H1 (cell line): ENCODE measurements at regions not wholly inside any gene's neighbourhood (a gene's known extent, or its start where the extent isn't known, plus 50 kb on each side); places are given as distances from the start of the nearest gene placed in this dataset.

Experiments used
- CTCF ChIA-PET: fragments of 300-600 bp; sonication (Branson Sonifier 250); formaldehyde crosslinking; loops from one replicate; lab custom pipeline; 2021; ENCODE audit not compliant: partially characterized antibody; lab: Charles Lee
- POLR2A ChIA-PET: fragments of 300-600 bp; sonication (Branson Sonifier 250); formaldehyde crosslinking; loops from one replicate; lab custom pipeline; 2021; ENCODE audit warnings: inconsistent platforms; ENCODE audit not compliant: partially characterized antibody; lab: Charles Lee
- DNase-seq, 2 experiments: peaks; one replicate each; pipeline versions ENCODE4 v3.0.0 to v3.0.0-alpha.2; 2010 to 2022; ENCODE audit warnings: low spot score in 2 of 2, low read depth in 1 of 2, mixed read lengths in 1 of 2
- FAIRE-seq: peaks from 2 replicates; lab custom pipeline; 2011; peaks lifted over from hg19 to GRCh38; lab: Jason Lieb, UNC
- H2AFZ ChIP-seq: 2 replicates; pipeline ENCODE4 v1.8.1; 2012; ENCODE audit warnings: low read length, inconsistent platforms
- H2AK5ac ChIP-seq: 2 replicates; pipeline ENCODE4 v1.6.1; 2013; ENCODE audit warnings: low read depth, low read length
- H2BK120ac ChIP-seq: replicated peaks from 2 replicates; pipeline ENCODE3; 2013; ENCODE audit warnings: low read depth, low read length, inconsistent platforms
- H2BK12ac ChIP-seq: 2 replicates; pipeline ENCODE4 v1.6.1; 2013; ENCODE audit warnings: low read depth, low read length
- H2BK15ac ChIP-seq: 2 replicates; pipeline ENCODE4 v1.6.1; 2013; ENCODE audit warnings: low read length
- H2BK20ac ChIP-seq: 2 replicates; pipeline ENCODE4 v1.6.1; 2013; ENCODE audit warnings: low read length
- H2BK5ac ChIP-seq: 2 replicates; pipeline ENCODE4 v1.6.1; 2013; ENCODE audit warnings: low read depth, low read length
- H3K14ac ChIP-seq: 2 replicates; pipeline ENCODE4 v1.6.1; 2013; ENCODE audit warnings: inconsistent platforms; ENCODE audit not compliant: insufficient read length
- H3K18ac ChIP-seq: 2 replicates; pipeline ENCODE4 v1.6.1; 2013; ENCODE audit warnings: low read length; ENCODE audit errors: extremely low read depth
- H3K23ac ChIP-seq: 2 replicates; pipeline ENCODE4 v1.6.1; 2013; ENCODE audit warnings: inconsistent platforms; ENCODE audit not compliant: insufficient read length
- H3K23me2 ChIP-seq: 2 replicates; pipeline ENCODE4 v1.6.1; 2013; ENCODE audit warnings: low read depth, low read length
- H3K27ac ChIP-seq: 2 replicates; pipeline ENCODE4 v1.6.1; 2011; ENCODE audit warnings: low read depth, low read length, inconsistent platforms
- H3K27me3 ChIP-seq, 4 experiments: replicated peaks in 1 of 4; 1 replicate in 1 of 4; 2 replicates in 3 of 4; pipeline versions ENCODE4 v1.6.1 to v1.8.1; 2011 to 2013; ENCODE audit warnings: low read length in 3 of 4, mild to moderate bottlenecking in 3 of 4, inconsistent platforms in 2 of 4, mixed read lengths in 2 of 4, moderate library complexity in 1 of 4; ENCODE audit not compliant: control insufficient read depth in 3 of 4, insufficient read depth in 3 of 4; ENCODE audit errors: extremely low read depth in 1 of 4
- H3K36me3 ChIP-seq, 4 experiments: 2 replicates each; pipeline versions ENCODE4 v1.6.1 to v1.8.1; 2011 to 2013; ENCODE audit warnings: mild to moderate bottlenecking in 4 of 4, low read length in 3 of 4, moderate library complexity in 2 of 4, control low read depth in 1 of 4, inconsistent platforms in 1 of 4; ENCODE audit not compliant: insufficient read depth in 4 of 4, control insufficient read depth in 2 of 4
- H3K4ac ChIP-seq: replicated peaks from 2 replicates; pipeline ENCODE3; 2013; ENCODE audit warnings: low read length, low read depth, mixed read lengths, inconsistent platforms; ENCODE audit not compliant: insufficient read length
- H3K4me1 ChIP-seq, 4 experiments: replicated peaks in 1 of 4; 1 replicate in 1 of 4; 2 replicates in 3 of 4; pipeline versions ENCODE4 v1.6.1 to v1.8.1; 2011 to 2013; ENCODE audit warnings: low read length in 3 of 4, inconsistent platforms in 2 of 4, mixed read lengths in 1 of 4; ENCODE audit not compliant: insufficient read depth in 4 of 4, control insufficient read depth in 3 of 4
- H3K4me2 ChIP-seq, 2 experiments: 2 replicates each; pipeline versions ENCODE4 v1.6.1 to v1.8.1; 2011 to 2013; ENCODE audit warnings: low read depth in 2 of 2, low read length in 2 of 2, control low read depth in 1 of 2, inconsistent platforms in 1 of 2, mild to moderate bottlenecking in 1 of 2; ENCODE audit not compliant: insufficient read depth in 1 of 2
- H3K4me3 ChIP-seq, 4 experiments: fragments of 200-600, 300-600 bp in 1 of 4; sonication (generic), shearing (Covaris generic), sonication (Bioruptor Twin) in 1 of 4; 2 replicates each; pipeline versions ENCODE4 v1.5.1 to v1.8.1; 2011 to 2016; ENCODE audit warnings: low read length in 4 of 4, low read depth in 3 of 4, control low read depth in 2 of 4, inconsistent platforms in 2 of 4, mild to moderate bottlenecking in 2 of 4, mixed read lengths in 1 of 4, moderate library complexity in 1 of 4; ENCODE audit not compliant: insufficient read depth in 2 of 4; ENCODE audit errors: extremely low read depth in 1 of 4
- H3K56ac ChIP-seq: replicated peaks from 2 replicates; pipeline ENCODE3; 2013; ENCODE audit warnings: low read depth, mild to moderate bottlenecking, mixed read lengths, low read length, inconsistent platforms; ENCODE audit not compliant: insufficient read length
- H3K79me1 ChIP-seq: 2 replicates; pipeline ENCODE4 v1.6.1; 2013; ENCODE audit warnings: low read depth, low read length, control low read depth
- H3K79me2 ChIP-seq, 2 experiments: 2 replicates each; pipeline versions ENCODE4 v1.6.1 to v1.8.1; 2012 to 2013; ENCODE audit warnings: low read length in 2 of 2, mild to moderate bottlenecking in 2 of 2, inconsistent platforms in 1 of 2; ENCODE audit not compliant: insufficient read depth in 2 of 2, control insufficient read depth in 1 of 2
- H3K9ac ChIP-seq, 4 experiments: replicated peaks in 1 of 4; 1 replicate in 1 of 4; 2 replicates in 3 of 4; pipeline versions ENCODE4 v1.6.1 to v1.8.1; 2011 to 2013; ENCODE audit warnings: low read depth in 3 of 4, low read length in 3 of 4, control low read depth in 2 of 4, mild to moderate bottlenecking in 2 of 4, moderate library complexity in 2 of 4, inconsistent platforms in 1 of 4; ENCODE audit errors: extremely low read depth in 1 of 4
- H3K9me3 ChIP-seq, 2 experiments: 2 replicates each; pipeline versions ENCODE4 v1.6.1 to v1.8.1; 2012 to 2013; ENCODE audit warnings: mild to moderate bottlenecking in 2 of 2, moderate library complexity in 2 of 2, control low read depth in 1 of 2, inconsistent platforms in 1 of 2, low read depth in 1 of 2, low read length in 1 of 2, mixed read lengths in 1 of 2; ENCODE audit not compliant: insufficient read depth in 2 of 2
- H4K20me1 ChIP-seq, 2 experiments: replicated peaks in 1 of 2; 2 replicates each; pipeline versions ENCODE3 to v1.8.1; 2011 to 2013; ENCODE audit warnings: inconsistent platforms in 2 of 2, low read length in 2 of 2, mild to moderate bottlenecking in 1 of 2; ENCODE audit not compliant: insufficient read depth in 2 of 2, control insufficient read depth in 1 of 2
- H4K5ac ChIP-seq: 2 replicates; pipeline ENCODE4 v1.6.1; 2013; ENCODE audit warnings: low read length, low read depth, mixed read lengths, inconsistent platforms; ENCODE audit not compliant: insufficient read length
- H4K8ac ChIP-seq: 2 replicates; pipeline ENCODE4 v1.8.0; 2013; ENCODE audit warnings: mild to moderate bottlenecking, moderate library complexity, low read length, inconsistent platforms; ENCODE audit not compliant: insufficient read depth; ENCODE audit errors: extremely low read depth
- H4K91ac ChIP-seq: replicated peaks from 2 replicates; pipeline ENCODE3; 2013; ENCODE audit warnings: low read length, mixed read lengths, inconsistent platforms; ENCODE audit not compliant: insufficient read length
- BRCA1 ChIP-seq: IDR thresholded peaks from 2 replicates; pipeline ENCODE4 v1.6.1; 2012; ENCODE audit warnings: low read depth, low read length, improper control_type of control experiment
- CEBPB ChIP-seq: IDR thresholded peaks from 2 replicates; pipeline ENCODE4 v1.6.1; 2012; ENCODE audit warnings: low read depth, low read length
- CHD1 ChIP-seq: IDR thresholded peaks from 2 replicates; pipeline ENCODE4 v1.6.1; 2012; ENCODE audit warnings: low read depth, low read length, improper control_type of control experiment
- CREB1 ChIP-seq: IDR thresholded peaks from 2 replicates; pipeline ENCODE4 v1.6.1; 2012; ENCODE audit warnings: inconsistent platforms
- EGR1 ChIP-seq: IDR thresholded peaks from 2 replicates; pipeline ENCODE4 v1.6.1; 2011; ENCODE audit warnings: low read depth, low read length, borderline replicate concordance
- EZH2 ChIP-seq: fragments of 200-600 bp; sonication (generic); IDR thresholded peaks from 2 replicates; pipeline ENCODE4 v1.7.1; 2012; ENCODE audit warnings: low read depth, mild to moderate bottlenecking, moderate library complexity, low read length, inconsistent platforms; ENCODE audit not compliant: severe bottlenecking
- GTF2F1 ChIP-seq: IDR thresholded peaks from 2 replicates; pipeline ENCODE4 v1.6.1; 2012; ENCODE audit warnings: low read depth, low read length, improper control_type of control experiment, borderline replicate concordance
- RAD21 ChIP-seq, 2 experiments: IDR thresholded peaks in 1 of 2; conservative IDR thresholded peaks in 1 of 2; 2 replicates each; pipeline ENCODE4 v1.6.1; 2011; ENCODE audit warnings: low read depth in 2 of 2, low read length in 2 of 2, improper control_type of control experiment in 1 of 2, inconsistent platforms in 1 of 2, mild to moderate bottlenecking in 1 of 2, moderate library complexity in 1 of 2
- RXRA ChIP-seq: IDR thresholded peaks from 2 replicates; pipeline ENCODE4 v1.6.1; 2011; ENCODE audit warnings: low read depth, mild to moderate bottlenecking, low read length, moderate library complexity; ENCODE audit not compliant: insufficient read depth
- SP4 ChIP-seq: IDR thresholded peaks from 2 replicates; pipeline ENCODE4 v1.6.1; 2012; ENCODE audit warnings: low read length, inconsistent platforms
- TBP ChIP-seq: IDR thresholded peaks from 2 replicates; pipeline ENCODE4 v1.6.1; 2011; ENCODE audit warnings: low read depth, low read length, improper control_type of control experiment
- WGBS, 2 experiments: shearing (Covaris generic) in 1 of 2; methylation state at CpG; one replicate each; pipeline versions ENCODE4 v1.1.6 to v1.1.7; 2013 to 2015; ENCODE audit warnings: low lambda C conversion rate in 2 of 2, mixed read lengths in 2 of 2, inconsistent platforms in 1 of 2, low coverage in 1 of 2, missing lambda C conversion rate in 1 of 2; ENCODE audit not compliant: insufficient replicate concordance in 2 of 2, insufficient coverage in 1 of 2, insufficient read length in 1 of 2; ENCODE audit errors: extremely low coverage in 1 of 2, missing lambda C conversion rate in 1 of 2; 5-methylcytosine and 5-hydroxymethylcytosine counted together
- TF ChIP-seq, protein P1 (sequence below): IDR thresholded peaks from 2 replicates; pipeline ENCODE4 v1.6.1; 2012; ENCODE audit warnings: inconsistent platforms

- ChIA-PET POLR2A (no interaction called here), CTCF (interaction anchor here (0.7 to 1.7 kb wide), 3 partner anchors 19 to 1316 kb away, joined by 3 to 6 read pairs (median 4); no protein-coding TSS in a partner anchor)
- FAIRE-seq (no peak), DNase-seq (no peak)
- Histone ChIP-seq H3K4me3 (no peak overlapping the region), H3K9me3 (no peaks in the 10 kb centered on the region), H4K20me1 (no peaks in the 10 kb centered on the region), H3K27ac (no peak overlapping the region), H3K14ac (no peak overlapping the region), H2BK120ac (no peak overlapping the region), H3K23me2 (no peaks in the 10 kb centered on the region), H4K91ac (no peak overlapping the region), H3K79me2 (no peaks in the 10 kb centered on the region), H3K4ac (no peak overlapping the region), H2BK15ac (no peak overlapping the region; the same call in 1 of the 2 replicates), H2BK5ac (no peak overlapping the region), H3K4me2 (no peak overlapping the region), H3K79me1 (no peaks in the 10 kb centered on the region), H4K5ac (no peak overlapping the region), H3K9ac (no peak overlapping the region), H2BK12ac (peak overlapping the region; percentile 42; the same call in 1 of the 2 replicates), H3K56ac (no peak overlapping the region), H3K18ac (no peak overlapping the region; the same call in 1 of the 2 replicates), H3K23ac (no peak overlapping the region), H4K8ac (no peak overlapping the region), H2AFZ (0 out of 2 replicates have a peak overlapping the region, but pooled peaks have one; percentile 25), H2AK5ac (no peak overlapping the region), H2BK20ac (no peak overlapping the region), H3K4me1 (peaks cover 0 to 15% (median 3%) of the 10 kb centered on the region in 4 experiments; a peak in 4 of 7 replicates), H3K36me3 (no peaks in the 10 kb centered on the region), H3K27me3 (peaks cover 0 to 6% (median 1%) of the 10 kb centered on the region in 4 experiments; a peak in 2 of 7 replicates)
- 71% methylated on average over 11 of the region's 11 CpGs; no CpG with 5 or more reads in 1 of the 2 experiments for WGBS, 2 experiments
- TF ChIP-seq RAD21 (IDR thresholded peaks at IDR 0.05 in 1 of 2, conservative IDR thresholded peaks at IDR 0.05 in 1 of 2; ENCODE audit: low read depth in 2 of 2, low read length in 2 of 2) (no peak), GTF2F1 (no peak), CEBPB (no peak), CHD1 (no peak), EGR1 (no peak), TBP (no peak), EZH2 (no peak), SP4 (no peak), CREB1 (no peak), RXRA (no peak), BRCA1 (no peak)
- TF ChIP-seq, protein P1, sequence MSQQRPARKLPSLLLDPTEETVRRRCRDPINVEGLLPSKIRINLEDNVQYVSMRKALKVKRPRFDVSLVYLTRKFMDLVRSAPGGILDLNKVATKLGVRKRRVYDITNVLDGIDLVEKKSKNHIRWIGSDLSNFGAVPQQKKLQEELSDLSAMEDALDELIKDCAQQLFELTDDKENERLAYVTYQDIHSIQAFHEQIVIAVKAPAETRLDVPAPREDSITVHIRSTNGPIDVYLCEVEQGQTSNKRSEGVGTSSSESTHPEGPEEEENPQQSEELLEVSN, result no peak
These were observed 74.6 kb downstream of the ACTL7B start for GRCh38 chr9:108780942-108781734.
